Activated T-cell treated with anti-CD3 and anti-CD28 coated beads, Interleukin-2, amount 50 U/mL, for 24 hours (primary cell): ENCODE measurements at regions not wholly inside any gene's neighbourhood (a gene's known extent, or its start where the extent isn't known, plus 50 kb on each side); places are given as distances from the start of the nearest gene placed in this dataset.
A peak's percentile ranks its signal among the peaks of the same experiment; 100 is the strongest.

Experiments used
- DNase-seq: peaks from one replicate; pipeline ENCODE4 v3.0.0-alpha.2; 2020
- H3K27ac Mint-ChIP-seq: 2 replicates; pipeline ENCODE4 v1.8.0; 2020; ENCODE audit warnings: mild to moderate bottlenecking, mixed read lengths
- H3K27me3 Mint-ChIP-seq: 2 replicates; pipeline ENCODE4 v1.8.0; 2020; ENCODE audit warnings: mixed read lengths
- H3K36me3 Mint-ChIP-seq: 2 replicates; pipeline ENCODE4 v1.8.0; 2020; ENCODE audit warnings: low read depth, mixed read lengths
- H3K4me1 Mint-ChIP-seq: 2 replicates; pipeline ENCODE4 v1.8.0; 2020; ENCODE audit warnings: low read depth, mixed read lengths
- H3K4me3 Mint-ChIP-seq: 2 replicates; pipeline ENCODE4 v1.8.0; 2020; ENCODE audit warnings: mild to moderate bottlenecking, moderate library complexity, mixed read lengths
- H3K9me3 Mint-ChIP-seq: 2 replicates; pipeline ENCODE4 v1.8.0; 2020; ENCODE audit warnings: mixed read lengths

DNA sequence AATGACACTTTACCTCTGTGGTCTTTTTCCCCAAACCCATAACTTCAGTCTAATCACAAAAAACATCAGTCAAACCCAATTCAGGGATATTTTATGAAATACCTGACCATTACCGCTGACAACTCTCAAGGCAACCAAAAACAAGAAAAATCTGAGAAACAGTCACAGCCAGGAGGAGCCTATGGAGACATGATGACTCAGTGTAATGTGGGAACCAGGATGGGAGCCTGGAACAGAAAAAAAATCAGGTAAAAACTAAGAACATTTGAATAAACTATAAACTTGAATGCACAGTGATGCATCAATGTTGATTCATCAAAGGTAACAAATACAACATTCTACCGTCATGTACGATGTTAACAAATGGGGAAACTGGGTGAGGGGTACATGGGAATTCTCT lies 84.1 kb upstream of the TSHZ2 start:
- DNase-seq, result no peak
- no peaks in the 10 kb centered on the region for H3K4me1 Mint-ChIP-seq
- peaks cover 22% of the 10 kb centered on the region for H3K27me3 Mint-ChIP-seq
- no peak overlapping the region for H3K4me3 Mint-ChIP-seq
- H3K27ac Mint-ChIP-seq, result no peak overlapping the region
- no peaks in the 10 kb centered on the region for H3K36me3 Mint-ChIP-seq
- no peaks in the 10 kb centered on the region for H3K9me3 Mint-ChIP-seq

DNA sequence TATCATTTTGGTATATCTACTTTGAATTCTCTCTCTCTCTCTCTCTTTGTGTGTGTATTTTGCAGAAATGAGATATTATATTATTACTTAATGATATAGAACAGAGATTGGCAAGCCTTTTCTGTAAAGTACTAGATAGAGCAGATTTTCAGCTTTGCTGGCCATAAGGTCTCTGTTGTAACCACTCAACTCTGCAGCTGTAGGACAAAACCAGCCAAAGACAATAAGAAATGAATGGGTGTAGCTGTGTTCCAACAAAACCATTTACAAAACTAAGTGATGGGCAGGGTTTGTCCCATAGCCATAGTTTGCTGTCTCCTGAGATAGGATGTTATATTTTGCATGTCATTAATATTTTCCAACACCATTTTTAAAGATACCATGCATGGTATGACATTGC lies 91.2 kb upstream of the TSHZ2 start:
- DNase-seq, result no peak
- Mint-ChIP-seq H3K36me3 (no peaks in the 10 kb centered on the region), H3K4me3 (no peak overlapping the region), H3K27me3 (peaks cover 5% of the 10 kb centered on the region), H3K27ac (no peak overlapping the region), H3K4me1 (no peaks in the 10 kb centered on the region), H3K9me3 (peaks cover 2% of the 10 kb centered on the region)

DNA sequence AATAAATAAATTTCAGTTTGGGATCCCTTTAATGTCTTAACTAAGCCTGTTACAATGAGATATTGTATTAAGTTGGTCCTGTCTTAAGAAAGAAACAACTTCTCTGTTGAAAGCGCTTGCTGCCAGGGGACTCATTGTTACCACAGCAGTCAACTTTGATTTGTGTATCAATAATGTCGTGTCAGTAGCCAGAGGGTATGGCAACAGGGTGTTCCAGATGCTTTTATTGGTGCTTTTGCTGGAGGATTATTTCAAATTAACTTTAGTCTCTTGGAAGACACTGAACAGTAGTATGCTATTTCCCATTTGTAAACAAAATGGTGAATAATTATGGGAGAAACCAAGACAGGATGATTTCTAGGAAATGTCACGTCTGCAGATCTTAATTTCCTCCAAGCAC lies 91.9 kb upstream of the TSHZ2 start:
- DNase-seq, result no peak
- H3K4me1 Mint-ChIP-seq, result no peaks in the 10 kb centered on the region
- no peak overlapping the region for H3K4me3 Mint-ChIP-seq
- H3K36me3 Mint-ChIP-seq, result no peaks in the 10 kb centered on the region
- no peak overlapping the region for H3K27ac Mint-ChIP-seq
- peaks cover 2% of the 10 kb centered on the region for H3K27me3 Mint-ChIP-seq
- peaks cover 2% of the 10 kb centered on the region for H3K9me3 Mint-ChIP-seq

DNA sequence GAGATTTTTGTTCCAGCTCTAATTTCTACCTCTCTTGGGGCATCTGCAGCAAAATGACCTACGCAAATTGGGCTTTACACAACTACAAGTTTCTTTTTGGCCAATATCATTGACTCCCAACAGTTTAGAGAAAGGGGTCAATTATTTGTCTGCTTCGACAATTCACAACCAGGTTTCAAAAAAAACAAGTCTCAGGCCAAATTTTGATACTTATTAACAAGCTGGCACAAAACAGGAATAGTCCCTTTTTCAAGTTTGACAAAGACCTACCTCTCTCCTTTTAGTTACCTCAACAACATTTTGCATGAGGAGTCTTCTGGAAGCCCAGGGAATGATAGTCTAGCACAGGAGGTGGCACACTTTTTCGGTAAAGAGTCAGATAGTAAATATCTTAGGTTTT lies 97.9 kb upstream of the TSHZ2 start:
- Mint-ChIP-seq H3K4me3 (no peak overlapping the region), H3K27ac (no peak overlapping the region), H3K9me3 (no peaks in the 10 kb centered on the region), H3K27me3 (peaks cover 4% of the 10 kb centered on the region), H3K4me1 (peaks cover 11% of the 10 kb centered on the region), H3K36me3 (no peaks in the 10 kb centered on the region)
- no peak for DNase-seq

DNA sequence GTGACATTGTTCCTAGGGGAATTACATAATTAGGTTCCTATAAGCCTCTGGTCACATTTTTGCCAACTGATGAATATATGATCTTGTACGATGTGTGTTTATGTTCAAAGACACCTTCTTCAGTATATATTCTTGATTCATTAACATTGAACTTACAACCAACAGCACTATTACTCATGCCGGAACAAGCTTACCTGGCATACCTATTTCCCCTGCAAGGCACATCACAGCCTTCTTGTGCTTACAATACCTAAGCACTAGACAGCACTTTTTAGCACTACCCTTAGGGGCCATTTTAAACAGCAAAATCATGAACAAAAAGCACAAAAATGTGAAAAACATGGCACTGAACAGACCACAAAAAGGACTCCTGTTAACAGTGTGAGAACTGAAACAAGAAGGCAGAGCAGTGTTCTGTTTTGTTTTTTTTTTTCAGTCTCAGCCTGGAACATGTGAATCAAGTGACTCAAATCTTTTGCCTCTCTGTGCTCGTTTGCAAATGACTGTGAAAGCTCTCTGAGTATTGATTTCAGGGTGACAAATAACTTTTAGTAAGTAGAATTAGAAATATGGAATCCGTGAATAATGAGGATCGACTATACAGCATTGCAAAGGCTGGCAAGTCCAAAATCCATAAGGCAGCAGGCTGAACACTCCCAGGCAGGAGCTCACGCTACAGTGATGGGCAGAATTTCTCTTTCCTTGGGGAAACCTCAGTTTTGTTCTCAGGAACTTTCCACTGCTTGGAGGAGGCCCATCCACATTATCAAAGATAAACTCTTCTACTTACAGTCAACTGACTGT lies 102.3 kb upstream of the TSHZ2 start:
- H3K36me3 Mint-ChIP-seq, result no peaks in the 10 kb centered on the region
- no peaks in the 10 kb centered on the region for H3K9me3 Mint-ChIP-seq
- H3K27ac Mint-ChIP-seq, result peak overlapping the region; percentile 9
- H3K4me3 Mint-ChIP-seq, result no peak overlapping the region
- H3K4me1 Mint-ChIP-seq, result peaks cover 18% of the 10 kb centered on the region
- H3K27me3 Mint-ChIP-seq, result peaks cover 6% of the 10 kb centered on the region
- DNase-seq, result no peak

DNA sequence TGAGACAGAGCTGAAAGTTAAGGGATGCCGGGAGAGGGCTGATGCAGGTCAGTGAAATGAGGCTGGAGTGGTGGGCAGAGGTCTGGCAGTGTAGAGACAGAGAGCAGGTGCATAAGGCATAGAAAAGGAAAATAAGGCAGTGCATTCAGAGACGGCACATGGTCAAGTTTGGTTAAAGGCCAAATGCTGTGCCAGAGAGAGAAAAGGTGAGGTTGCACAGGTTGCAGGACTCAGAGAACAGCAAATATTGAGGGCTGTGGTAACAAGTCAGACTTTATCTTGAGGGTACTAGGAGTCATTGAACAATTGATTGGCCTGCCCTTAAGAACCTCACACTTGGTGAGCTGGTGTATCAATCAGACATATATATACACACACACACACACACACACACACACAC lies 102.9 kb upstream of the TSHZ2 start:
- Mint-ChIP-seq H3K4me3 (no peak overlapping the region), H3K27ac (no peak overlapping the region)

DNA sequence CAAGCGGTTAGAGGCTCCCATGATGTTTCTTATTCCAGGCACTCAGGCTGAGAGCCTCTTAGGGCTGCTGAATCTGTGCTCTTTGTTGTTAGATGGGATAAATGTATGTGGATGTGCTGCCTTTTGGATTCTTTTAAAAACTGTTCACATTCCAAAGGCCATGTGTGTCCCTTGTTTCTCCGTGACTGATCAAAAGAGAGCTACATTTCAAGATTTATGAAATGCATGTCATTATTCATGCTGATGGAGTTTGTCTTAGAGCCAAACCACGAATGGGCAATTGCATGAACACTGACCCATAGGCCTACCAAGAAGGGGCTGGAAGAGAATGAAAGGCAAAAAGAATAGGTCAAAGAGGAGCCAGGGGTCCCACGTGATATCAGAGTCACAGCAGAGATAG lies 104.9 kb upstream of the TSHZ2 start:
- Mint-ChIP-seq H3K4me1 (peaks cover 23% of the 10 kb centered on the region), H3K27ac (no peak overlapping the region), H3K9me3 (no peaks in the 10 kb centered on the region), H3K36me3 (no peaks in the 10 kb centered on the region), H3K4me3 (no peak overlapping the region), H3K27me3 (peaks cover 2% of the 10 kb centered on the region)
- DNase-seq, result no peak

More for the DNA sequence above, 102.9 kb upstream of the TSHZ2 start:
- H3K4me1 Mint-ChIP-seq, result peaks cover 23% of the 10 kb centered on the region
- no peaks in the 10 kb centered on the region for H3K36me3 Mint-ChIP-seq
- DNase-seq, result no peak
- no peaks in the 10 kb centered on the region for H3K9me3 Mint-ChIP-seq
- H3K27me3 Mint-ChIP-seq, result peaks cover 6% of the 10 kb centered on the region

DNA sequence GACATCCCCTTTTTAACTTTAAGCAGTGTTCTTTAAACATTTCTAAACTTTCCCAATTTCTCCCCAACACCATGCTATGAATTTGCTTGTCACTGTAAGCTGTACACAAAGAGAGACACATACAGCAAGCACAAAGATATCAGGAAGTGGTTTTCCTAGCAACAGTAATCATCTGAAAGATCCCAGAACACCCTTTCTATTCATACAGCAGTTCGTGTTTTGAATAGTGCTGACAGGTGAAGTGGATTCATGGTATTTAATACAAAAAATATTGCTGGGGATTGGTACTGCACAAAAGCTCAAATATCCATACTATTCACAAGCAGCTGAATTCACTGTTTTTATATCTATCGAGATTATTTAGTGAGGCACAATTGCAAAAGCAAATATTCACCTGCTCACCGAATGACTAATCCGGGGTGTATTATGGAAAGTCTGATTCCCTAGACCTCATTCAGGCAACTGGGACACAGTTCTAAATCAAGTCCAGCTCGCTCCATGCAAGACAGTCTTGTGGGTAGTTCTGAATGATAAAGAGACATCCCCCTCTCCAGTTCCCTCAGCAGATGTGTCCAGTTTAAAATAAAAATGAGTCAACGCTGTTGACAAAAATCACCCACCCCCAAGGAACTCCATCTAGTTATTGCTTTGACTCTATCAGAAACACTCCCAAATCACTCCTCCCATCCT lies 107.1 kb upstream of the TSHZ2 start:
- no peak overlapping the region for H3K27ac Mint-ChIP-seq
- peaks cover 2% of the 10 kb centered on the region for H3K27me3 Mint-ChIP-seq
- no peak overlapping the region for H3K4me3 Mint-ChIP-seq
- H3K36me3 Mint-ChIP-seq, result no peaks in the 10 kb centered on the region
- H3K4me1 Mint-ChIP-seq, result peaks cover 17% of the 10 kb centered on the region
- DNase-seq, result no peak
- no peaks in the 10 kb centered on the region for H3K9me3 Mint-ChIP-seq

DNA sequence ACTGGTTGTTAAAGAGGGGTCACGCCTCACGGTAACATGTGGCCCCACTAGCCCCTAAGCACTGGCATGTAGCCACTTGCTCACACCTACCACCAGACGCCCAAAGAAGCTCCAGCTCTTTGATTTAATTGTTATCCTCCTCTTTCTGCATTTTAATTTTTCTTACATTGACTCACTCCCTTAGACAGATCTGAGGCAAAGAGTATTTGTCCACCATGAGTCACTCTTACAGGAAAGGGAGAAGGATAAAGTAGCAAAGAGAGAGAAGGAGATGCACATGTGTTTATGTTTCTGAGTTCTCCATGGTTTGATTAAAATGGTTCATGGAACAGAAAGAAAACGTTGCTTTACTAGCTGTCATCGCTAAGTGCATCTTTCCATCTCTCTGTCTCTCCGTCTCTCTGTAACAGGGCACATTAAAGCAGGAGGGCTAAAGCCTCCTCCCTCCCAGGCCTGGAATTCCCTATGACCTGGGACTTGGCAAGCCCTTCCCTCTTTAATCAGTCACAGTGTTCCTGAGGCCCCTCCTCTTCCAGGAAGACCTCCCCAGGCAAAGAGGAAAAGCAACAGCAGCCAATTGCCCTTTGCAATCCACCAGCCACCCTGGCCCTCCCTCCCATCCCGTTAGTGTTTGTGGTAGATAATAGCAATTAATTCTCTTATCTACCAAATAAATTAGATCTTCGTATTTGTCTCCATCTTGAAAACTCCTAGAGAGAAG lies 112.8 kb upstream of the TSHZ2 start:
- Mint-ChIP-seq H3K27ac (no peak overlapping the region), H3K9me3 (no peaks in the 10 kb centered on the region), H3K27me3 (peaks cover 10% of the 10 kb centered on the region), H3K36me3 (no peaks in the 10 kb centered on the region), H3K4me1 (no peaks in the 10 kb centered on the region), H3K4me3 (no peak overlapping the region)
- no peak for DNase-seq

DNA sequence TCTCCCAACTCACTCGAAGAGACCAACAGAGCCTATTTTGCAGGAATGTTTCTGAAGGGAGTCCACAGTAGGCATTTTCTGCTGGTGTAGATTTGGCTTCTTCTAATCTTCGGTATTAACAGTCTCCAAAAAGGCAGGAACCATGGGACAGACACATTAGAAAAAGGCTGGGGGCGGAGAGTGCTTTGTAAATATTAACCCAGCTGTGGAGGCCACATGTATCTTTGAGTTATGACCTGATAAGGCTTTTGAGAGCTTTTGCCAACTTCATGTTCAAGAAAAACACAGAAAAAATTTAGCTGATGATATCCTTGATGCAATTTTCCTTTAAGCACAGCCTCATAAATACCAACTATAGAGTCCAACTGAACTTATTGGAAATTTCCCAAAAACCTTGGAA lies 119.4 kb upstream of the TSHZ2 start:
- no peak overlapping the region for H3K4me3 Mint-ChIP-seq

DNA sequence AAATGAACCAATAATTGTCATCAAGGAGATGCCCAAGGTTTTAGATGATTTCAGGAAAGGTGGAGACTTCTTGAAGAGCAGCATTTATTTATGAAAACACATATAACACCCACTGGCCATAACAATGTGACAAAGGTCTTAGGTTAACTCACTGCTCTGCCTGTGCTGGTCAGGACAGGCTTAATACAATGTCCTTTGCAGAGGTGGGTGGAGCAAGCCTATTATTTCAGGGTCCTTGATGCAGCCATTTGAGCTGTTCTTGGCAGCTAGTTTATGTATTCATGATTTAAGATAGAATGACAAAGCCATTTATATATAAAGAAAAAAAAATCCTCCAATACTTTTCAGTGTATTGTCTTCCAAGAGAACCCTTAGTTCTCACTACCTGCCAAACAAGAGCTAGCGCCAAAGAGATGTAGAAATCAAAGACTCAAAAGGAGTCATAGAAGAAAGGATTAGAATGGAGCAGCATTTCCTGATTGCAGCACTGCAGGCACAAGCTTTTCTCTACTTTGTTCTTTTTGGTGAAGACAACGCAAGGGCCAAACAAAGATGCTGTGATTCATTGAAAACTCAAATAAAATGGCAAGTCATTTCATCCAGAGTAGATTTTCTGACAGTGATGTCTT lies 124.3 kb upstream of the TSHZ2 start:
- Mint-ChIP-seq H3K36me3 (no peaks in the 10 kb centered on the region), H3K27me3 (peaks cover 6% of the 10 kb centered on the region), H3K4me3 (no peak overlapping the region), H3K27ac (no peak overlapping the region), H3K4me1 (peaks cover 4% of the 10 kb centered on the region), H3K9me3 (no peaks in the 10 kb centered on the region)
- DNase-seq, result no peak

More for the DNA sequence above, 119.4 kb upstream of the TSHZ2 start:
- Mint-ChIP-seq H3K27me3 (peaks cover 4% of the 10 kb centered on the region), H3K27ac (no peak overlapping the region), H3K36me3 (no peaks in the 10 kb centered on the region), H3K9me3 (no peaks in the 10 kb centered on the region), H3K4me1 (no peaks in the 10 kb centered on the region)
- DNase-seq, result no peak

DNA sequence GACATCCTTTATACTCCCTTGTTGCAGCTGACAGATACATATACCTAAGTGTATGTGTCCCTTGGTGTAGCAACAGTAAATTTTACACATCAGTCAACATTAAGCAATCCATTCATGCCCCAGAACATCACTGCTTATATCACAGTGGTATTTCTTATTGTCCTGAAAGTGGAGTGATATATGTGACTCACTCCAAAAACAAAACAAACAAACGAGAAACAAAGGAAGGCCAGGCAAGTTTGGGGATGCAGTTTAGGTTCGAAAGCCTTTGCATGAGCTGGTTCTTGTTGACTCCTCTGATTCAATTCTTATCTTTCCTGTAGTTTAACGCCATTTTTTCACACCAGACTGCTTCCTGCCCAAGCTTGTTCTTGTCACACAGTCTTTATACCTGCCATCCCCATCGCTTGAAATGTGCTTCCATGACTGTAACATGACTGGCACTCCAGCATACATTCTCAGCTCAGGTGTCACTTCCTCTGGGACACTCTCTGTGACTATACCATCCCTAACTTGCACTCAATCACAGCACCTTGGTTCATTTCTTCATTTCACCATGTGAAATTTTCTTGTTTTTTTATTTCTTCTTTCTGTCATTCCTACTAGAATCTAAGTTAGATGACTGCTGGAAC lies 125.0 kb upstream of the TSHZ2 start:
- H3K36me3 Mint-ChIP-seq, result no peaks in the 10 kb centered on the region
- no peaks in the 10 kb centered on the region for H3K9me3 Mint-ChIP-seq
- peaks cover 6% of the 10 kb centered on the region for H3K27me3 Mint-ChIP-seq
- DNase-seq, result no peak
- no peak overlapping the region for H3K27ac Mint-ChIP-seq
- H3K4me3 Mint-ChIP-seq, result no peak overlapping the region
- peaks cover 4% of the 10 kb centered on the region for H3K4me1 Mint-ChIP-seq

DNA sequence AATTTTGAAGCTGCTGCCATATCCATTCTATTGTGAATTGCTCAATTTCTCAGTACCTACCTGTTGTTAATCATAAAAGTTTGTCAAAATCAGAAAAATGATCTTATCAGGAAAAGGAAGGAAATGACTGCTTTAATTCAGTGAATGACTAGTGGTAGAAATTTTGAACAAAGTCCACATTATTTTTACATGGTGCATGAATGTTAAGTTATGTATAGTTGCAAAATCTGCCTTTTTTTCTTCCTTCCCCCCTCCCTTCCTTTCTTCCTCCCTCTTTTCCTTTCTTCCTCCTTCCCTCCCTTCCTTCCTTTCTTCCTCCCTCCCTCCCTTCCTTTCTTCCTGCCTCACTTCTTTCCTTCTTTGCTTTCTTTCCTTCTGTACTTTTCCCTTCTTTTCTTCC lies 127.1 kb upstream of the TSHZ2 start:
- Mint-ChIP-seq H3K4me1 (peaks cover 4% of the 10 kb centered on the region), H3K27me3 (peaks cover 6% of the 10 kb centered on the region), H3K27ac (no peak overlapping the region), H3K9me3 (no peaks in the 10 kb centered on the region), H3K4me3 (no peak overlapping the region), H3K36me3 (no peaks in the 10 kb centered on the region)
- no peak for DNase-seq

DNA sequence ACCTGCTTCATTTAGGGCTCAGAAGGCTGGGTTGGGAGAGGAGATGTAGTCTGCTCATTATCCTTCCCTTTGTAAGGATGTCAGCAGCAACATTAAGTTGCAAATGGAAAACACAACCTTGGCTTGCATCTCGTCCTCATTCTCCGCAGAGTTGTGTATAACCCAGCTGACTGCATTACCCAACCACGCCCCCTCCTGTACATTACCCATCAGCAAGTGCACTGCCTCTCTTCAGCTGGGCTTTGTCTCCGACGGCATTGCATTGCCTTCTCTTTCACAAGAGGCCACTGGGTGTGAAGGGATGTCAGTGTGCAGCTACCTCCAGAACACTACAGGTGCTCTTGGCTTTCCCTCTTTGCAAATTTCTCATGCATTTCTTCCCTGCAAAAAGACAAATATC lies 128.7 kb upstream of the TSHZ2 start:
- Mint-ChIP-seq H3K9me3 (no peaks in the 10 kb centered on the region), H3K27me3 (peaks cover 6% of the 10 kb centered on the region), H3K27ac (no peak overlapping the region), H3K36me3 (no peaks in the 10 kb centered on the region), H3K4me3 (no peak overlapping the region), H3K4me1 (peaks cover 4% of the 10 kb centered on the region)
- DNase-seq, result no peak
